ENCODE measurements at regions not wholly inside any gene's neighbourhood (a gene's known extent, or its start where the extent isn't known, plus 50 kb on each side); places are given as distances from the start of the nearest gene placed in this dataset.

GRCh38 chr17:77321649-77322513 is 181.1 kb downstream of the SEC14L1 start:
- DNase-seq (ENCODE audit: low spot score) = no peak

GRCh38 chr17:77322514-77323412 is 182.0 kb downstream of the SEC14L1 start:
- no peak for DNase-seq (ENCODE audit: low spot score)

DNA sequence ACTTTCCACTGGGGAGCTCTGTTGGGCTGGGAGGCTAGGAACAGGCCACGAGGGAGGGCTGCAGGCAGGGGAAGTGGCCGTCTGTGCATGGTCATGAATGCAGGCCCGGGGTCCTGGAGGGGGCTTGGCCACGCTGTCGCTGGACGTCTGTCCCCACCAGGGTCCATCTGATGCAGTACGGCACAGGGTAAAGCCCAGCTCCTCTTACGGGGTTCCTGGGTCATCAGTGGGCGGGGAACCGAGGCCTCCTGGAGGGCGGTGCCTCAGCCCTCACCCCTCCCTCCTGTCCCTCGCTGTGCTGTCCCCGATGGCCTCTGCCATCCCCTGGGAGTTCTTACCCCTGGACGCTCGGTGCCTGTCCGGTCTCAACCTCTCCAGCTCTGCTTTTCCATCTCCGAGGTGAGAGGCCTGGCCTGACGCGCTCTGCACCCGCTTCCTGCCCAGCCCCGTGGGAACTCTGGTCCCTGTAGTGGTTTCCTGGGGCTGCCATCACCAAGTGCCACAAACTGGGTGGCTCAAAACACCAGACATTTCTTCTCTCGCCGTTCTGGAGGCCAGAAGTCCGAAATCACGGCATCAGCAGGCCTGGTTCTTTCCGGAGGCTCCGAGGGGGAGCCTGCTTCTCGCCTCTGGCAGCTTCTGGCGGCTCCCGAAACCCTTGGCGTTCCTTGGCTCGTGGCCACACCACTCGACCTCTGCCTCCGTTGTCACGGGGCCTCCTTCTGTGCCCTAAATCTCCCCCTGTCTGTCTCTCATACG is 182.8 kb downstream of the SEC14L1 start:
- no peak for DNase-seq (ENCODE audit: low spot score)

DNA sequence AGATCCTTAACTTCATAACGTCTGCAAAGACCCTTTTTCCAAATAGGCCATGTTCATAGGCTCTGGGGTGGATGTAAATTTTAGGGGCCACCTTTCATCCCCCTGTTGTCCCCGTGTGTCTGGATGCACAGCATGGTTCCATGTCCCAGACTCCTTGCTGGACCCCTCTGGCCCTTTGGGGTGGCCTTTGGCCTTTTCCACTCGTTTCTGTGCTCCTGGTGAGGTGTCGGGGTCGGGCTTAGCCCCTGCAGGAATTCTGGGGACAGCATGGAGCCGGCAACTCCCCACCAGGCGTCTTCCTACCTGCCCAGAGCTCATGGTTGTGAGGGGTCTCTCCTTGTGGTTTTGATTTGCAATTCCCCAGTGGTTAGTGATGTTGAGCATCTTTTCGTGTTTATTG is 183.5 kb downstream of the SEC14L1 start:
- no peak for DNase-seq (ENCODE audit: low spot score)

DNA sequence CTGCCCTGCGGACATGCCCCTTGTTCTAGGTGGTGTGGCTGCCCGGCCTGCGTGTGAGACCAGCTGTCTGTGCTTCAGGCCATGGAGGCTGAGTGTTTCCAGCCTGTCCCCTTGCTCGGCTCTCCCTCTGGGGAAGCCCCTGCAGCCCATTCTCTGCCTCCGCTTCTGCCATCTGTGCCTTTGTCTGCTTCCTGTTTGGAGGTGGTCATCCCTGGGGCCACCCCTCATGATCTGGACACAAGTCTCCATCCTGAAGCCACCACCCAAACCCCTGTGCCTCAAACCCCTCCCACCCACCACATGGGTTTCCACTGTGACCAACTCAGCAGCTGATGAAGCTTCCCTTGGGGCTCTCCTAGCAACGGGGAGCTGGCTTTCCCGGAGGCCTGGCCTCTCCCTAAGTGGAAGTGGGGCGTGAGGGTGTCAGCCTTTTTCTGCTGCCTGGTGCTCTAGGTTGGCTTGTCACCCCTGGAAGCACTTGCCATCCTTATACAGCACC is 184.9 kb downstream of the SEC14L1 start:
- no peak for DNase-seq (ENCODE audit: low spot score)

DNA sequence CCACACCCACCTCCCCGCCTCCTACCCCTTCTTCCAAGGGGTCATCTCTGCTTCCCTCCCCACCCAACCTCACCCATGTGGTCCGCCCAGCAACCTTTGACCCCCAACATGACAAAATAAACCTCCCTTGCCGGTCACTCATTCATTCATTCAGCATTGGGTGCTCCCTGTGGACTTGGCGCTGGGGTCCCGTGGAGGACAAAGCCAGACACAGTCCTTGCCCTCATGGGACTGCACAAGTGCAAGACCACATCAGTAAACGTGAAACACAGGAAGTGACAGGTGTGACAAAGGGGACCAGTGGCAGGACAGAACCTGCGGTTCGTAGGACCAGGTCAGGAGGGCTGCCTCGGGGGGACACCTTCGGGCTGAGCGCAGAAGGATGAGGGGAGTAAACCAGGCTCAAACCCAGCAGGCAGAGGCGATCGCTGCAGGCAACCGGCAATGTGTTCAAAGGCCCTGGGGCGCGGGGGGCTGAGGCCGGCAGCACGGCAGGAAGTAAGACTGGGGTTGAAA is 185.4 kb downstream of the SEC14L1 start:
- no peak for DNase-seq (ENCODE audit: low spot score)

DNA sequence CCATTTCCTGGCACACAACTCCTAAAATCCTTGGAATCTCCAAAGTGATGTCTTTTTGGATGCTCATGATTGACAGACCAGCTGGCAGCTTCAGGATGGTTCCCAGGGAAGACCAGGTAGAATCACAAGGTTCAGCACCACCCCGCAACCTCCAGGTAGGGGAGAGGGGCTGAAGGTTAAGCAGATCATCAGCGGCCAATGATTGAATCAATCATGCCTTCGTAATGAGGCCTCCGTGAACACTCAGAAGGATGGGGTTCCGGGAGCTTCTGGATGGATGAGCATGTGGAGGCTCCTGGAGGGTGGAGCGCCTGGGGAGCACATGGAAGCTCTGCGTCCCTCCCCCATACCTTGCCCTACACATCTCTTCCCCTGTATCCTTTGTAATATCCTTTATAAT is 185.9 kb downstream of the SEC14L1 start:
- DNase-seq (ENCODE audit: low spot score) = no peak

GRCh38 chr17:77327181-77327565 is 186.4 kb downstream of the SEC14L1 start:
- DNase-seq (ENCODE audit: low spot score) = no peak

GRCh38 chr17:77327566-77328464 is 187.0 kb downstream of the SEC14L1 start:
- DNase-seq (ENCODE audit: low spot score) = no peak

DNA sequence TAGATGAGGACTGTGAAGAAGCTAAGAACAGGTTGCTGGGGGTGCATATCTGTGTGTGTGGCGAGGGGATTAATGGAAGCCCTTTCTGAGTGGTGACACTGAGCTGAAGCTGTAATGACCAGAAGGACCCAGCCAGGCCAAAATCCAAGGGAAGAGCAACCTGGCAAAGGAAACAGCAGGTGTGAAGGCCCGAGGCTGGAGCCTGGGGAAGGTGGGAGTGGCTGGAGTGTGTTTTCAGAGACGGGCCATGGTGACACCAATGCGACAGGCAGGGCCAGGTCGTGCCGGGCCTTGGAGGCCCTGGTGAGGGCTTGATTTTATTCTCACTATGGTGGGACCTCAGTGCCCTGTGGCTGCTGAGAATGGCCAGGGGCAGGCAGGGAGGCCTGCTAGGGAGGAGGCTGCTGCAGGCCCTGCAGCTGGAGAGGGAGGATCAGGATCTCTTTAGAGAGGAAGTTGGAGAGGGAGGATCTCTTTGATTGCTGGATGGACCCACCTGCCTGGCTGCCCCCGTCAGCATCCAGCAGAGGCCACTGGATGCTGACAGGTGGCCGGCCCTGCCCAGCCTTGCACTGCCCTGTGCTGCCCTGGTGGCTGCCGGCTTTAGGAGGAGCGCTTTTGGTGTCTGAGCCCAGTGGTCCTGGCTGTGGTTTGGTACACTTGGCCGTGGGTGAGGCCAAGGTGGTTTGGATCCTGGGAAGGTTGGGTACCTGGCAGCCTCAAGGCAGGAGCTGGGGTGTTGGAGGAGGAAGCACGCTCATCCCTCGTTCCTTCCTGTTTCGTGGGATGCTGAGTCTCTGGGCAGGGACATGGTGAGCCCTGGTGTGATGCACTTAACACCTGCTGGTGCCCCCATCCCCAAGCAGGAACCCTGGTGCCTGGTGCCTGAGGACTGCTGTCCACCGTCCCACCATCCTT is 188.3 kb downstream of the SEC14L1 start:
- DNase-seq (ENCODE audit: low spot score) = no peak

DNA sequence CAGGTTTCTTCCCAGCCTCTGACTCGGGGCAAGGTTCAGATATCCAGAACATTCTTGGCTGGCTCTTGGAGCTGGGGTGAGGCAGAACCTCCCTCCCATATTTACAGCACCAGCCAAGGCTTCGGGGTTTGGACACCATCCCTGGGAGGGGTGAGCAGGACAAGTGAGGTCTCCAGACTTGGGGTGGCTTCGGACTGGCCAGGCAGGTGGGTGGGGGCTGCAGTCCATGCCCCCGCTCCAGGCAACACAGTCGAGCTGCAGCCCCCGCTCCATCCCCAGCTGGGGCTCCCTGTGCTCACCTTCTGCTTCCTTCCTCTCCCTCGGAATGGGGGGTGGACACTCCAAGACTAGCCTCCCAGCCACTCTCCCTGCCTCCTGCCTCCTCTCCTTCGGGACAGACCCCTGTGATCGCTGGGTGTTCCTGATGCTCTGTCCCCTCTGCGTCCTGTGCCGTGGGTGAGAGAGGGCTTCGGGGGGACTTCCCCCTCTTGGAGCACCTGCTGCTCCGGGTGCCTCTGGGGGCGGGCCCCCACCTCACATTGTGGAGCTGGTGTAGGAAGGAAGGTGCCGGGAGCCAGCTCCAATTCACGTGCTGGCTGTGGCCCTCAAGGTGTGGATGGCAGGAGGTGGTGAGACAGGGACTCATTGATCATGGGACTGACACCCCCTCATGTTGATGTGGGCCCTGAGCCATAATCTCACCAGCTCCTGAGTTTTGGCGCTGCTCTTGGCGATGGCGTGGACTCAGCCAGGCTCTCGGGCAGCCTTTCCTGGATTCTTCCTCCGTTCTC is 189.2 kb downstream of the SEC14L1 start:
- no peak for DNase-seq (ENCODE audit: low spot score)

GRCh38 chr17:77330602-77331081 is 189.9 kb downstream of the SEC14L1 start:
- DNase-seq (ENCODE audit: low spot score) = no peak

GRCh38 chr17:77331301-77331864 is 190.6 kb downstream of the SEC14L1 start:
- peak; percentile 96 for DNase-seq (ENCODE audit: low spot score)

DNA sequence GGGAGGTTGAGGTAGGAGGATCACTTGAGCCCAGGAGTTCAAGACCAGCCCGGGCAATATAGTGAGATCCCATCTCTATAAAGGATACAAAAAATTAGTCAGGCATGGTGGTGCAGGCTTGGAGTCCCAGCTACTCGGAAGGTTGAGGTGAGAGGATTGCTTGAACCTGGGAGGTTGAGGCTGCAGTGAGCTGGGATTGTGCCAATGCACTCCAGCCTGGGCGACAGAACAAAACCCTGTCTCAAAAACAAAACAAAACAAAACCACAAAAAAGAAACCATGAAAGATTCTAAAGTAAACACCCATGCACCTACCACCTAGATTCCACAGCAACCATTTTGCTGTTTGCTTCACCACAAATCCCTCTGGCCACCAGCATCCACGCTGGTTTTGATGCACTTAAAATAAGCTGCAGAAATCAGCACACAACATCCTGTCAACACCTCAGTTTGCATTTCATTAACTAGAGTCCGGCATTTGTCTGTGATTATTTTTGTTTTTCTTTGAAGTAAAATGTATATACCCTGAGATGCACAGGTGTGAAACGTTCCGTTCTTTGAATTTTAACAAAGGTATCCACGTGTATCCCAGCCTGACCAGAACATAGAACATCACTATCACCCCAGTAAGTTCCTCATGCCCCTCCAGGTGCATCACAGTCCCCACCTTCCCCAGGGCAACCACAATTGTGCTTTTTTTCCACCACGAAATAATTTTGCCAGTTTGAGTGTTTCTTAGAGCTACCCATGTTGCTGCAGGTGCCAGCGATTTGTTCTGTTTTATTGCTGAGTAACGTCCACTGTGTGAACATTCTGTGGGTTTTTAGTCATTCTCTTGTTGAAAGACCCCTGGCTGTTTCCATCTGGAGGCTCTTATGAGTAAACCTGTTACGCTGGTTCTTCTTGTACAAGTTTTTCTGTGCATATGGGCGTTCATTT is 191.5 kb downstream of the SEC14L1 start:
- DNase-seq (ENCODE audit: low spot score) = peak; percentile 51

DNA sequence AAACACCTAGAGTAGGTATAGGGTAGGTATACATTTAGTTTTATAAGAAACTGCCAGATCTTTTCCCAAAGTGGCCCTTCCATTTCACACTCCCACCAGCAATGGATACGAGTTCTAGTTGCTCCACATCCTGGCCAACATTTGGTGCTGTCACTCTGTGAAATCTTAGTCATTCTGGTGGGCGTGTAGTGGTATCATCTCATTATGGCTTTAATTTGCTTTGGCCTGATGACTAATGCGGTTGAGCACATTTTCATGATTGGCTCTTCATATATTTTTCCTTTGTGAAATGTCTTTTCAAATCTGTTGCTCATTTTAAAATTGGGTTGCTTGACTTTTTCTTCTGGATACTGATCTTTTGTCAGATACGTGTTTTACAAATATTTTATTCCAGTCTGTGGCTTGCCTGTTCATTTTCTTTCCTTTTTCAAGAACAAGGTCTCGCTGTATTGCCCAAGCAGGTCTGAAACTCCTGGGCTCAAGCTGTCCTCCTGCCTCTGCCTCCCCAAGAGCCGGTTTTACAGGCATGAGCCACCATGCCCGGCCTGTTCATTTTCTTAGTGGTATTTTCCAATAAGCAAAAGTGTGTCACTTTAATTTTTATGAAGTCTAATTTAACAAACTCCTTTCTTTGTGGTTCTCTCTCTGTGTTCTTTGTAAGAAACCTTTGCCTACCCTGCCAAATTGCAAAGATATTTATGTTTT is 192.4 kb downstream of the SEC14L1 start:
- peak; percentile 73 for DNase-seq (ENCODE audit: low spot score)

GRCh38 chr17:77337150-77337549 is 196.4 kb downstream of the SEC14L1 start:
- DNase-seq (ENCODE audit: low spot score) = no peak
